ENCODE measurements at regions not wholly inside any gene's neighbourhood (a gene's known extent, or its start where the extent isn't known, plus 50 kb on each side); places are given as distances from the start of the nearest gene placed in this dataset.

DNA sequence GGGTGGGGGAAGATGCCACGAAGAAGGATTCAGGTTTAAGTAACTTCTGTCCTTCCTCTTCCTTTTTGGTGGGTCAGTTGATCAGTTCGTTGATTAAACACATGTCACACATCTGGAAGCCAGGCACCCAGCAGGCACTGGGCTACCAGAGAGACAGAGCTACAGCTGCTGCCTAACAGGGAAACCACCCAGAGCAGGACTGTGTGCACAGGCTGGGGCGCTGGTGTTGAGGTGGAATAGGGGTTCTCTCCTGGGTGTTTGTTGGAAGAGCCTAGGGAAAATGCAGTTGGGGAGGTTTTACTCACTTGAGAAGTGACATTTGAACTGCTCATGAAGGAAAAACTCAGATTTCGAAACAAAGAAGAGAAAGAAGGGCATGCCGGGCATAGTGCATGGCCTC lies 152.4 kb downstream of the IRX5 start:
- no peaks in the 10 kb centered on the region for H3K79me2 ChIP-seq (ENCODE audit: insufficient read depth, low read length)
- no peak overlapping the region for H3K4me3 ChIP-seq (ENCODE audit: low read length, poor library complexity, severe bottlenecking)
- no peaks in the 10 kb centered on the region for H3K9me2 ChIP-seq (replicated peaks; ENCODE audit: low read depth, low read length)
- H3K4me1 ChIP-seq (ENCODE audit: insufficient read depth, low read length, poor library complexity, severe bottlenecking): no peaks in the 10 kb centered on the region
- no peak for TF ChIP-seq EZH2phosphoT487 (IDR thresholded peaks at IDR 0.05; ENCODE audit: borderline replicate concordance)
- TF ChIP-seq, protein P1, sequence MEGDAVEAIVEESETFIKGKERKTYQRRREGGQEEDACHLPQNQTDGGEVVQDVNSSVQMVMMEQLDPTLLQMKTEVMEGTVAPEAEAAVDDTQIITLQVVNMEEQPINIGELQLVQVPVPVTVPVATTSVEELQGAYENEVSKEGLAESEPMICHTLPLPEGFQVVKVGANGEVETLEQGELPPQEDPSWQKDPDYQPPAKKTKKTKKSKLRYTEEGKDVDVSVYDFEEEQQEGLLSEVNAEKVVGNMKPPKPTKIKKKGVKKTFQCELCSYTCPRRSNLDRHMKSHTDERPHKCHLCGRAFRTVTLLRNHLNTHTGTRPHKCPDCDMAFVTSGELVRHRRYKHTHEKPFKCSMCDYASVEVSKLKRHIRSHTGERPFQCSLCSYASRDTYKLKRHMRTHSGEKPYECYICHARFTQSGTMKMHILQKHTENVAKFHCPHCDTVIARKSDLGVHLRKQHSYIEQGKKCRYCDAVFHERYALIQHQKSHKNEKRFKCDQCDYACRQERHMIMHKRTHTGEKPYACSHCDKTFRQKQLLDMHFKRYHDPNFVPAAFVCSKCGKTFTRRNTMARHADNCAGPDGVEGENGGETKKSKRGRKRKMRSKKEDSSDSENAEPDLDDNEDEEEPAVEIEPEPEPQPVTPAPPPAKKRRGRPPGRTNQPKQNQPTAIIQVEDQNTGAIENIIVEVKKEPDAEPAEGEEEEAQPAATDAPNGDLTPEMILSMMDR (conservative IDR thresholded peaks at IDR 0.05; ENCODE audit: low read length): no peak
- no peaks in the 10 kb centered on the region for H3K36me3 ChIP-seq (ENCODE audit: insufficient read depth, low read length)
- no peaks in the 10 kb centered on the region for H4K20me1 ChIP-seq (ENCODE audit: insufficient read depth, low read length, poor library complexity, severe bottlenecking)
- H3K9ac ChIP-seq (ENCODE audit: low read depth, low read length, poor library complexity, severe bottlenecking): no peak overlapping the region
- no peaks in the 10 kb centered on the region for H3K27me3 ChIP-seq (ENCODE audit: insufficient read depth, low read length, poor library complexity, severe bottlenecking)
- no peaks in the 10 kb centered on the region for H3F3A ChIP-seq (ENCODE audit: low read depth)
- no peak overlapping the region for H2AFZ ChIP-seq (ENCODE audit: low read length)
- H3K4me2 ChIP-seq (ENCODE audit: low read depth, low read length, poor library complexity, severe bottlenecking): no peak overlapping the region
- H3K9me3 ChIP-seq (ENCODE audit: insufficient read depth, low read depth, low read length): no peaks in the 10 kb centered on the region

DNA sequence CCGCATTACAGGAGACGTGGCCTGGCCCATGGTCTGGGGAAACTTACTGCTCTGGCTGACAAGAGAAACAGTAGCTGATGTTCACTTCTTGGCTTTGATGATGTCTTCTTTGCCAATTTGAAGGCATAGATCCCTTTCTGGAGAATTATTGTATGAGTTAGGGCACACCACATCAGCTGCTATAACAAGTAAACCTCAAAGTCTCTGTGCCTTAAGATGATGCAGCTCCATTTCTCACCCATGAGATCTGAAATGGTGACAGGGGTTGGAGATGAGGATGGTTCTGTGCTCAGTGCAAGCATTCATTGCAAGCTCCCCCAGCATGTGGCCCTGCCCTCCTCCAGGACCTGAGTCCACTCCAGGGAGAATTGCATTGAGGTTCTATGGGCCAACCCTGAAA lies 157.4 kb downstream of the IRX5 start:
- no peak overlapping the region for H3K9ac ChIP-seq (ENCODE audit: low read depth, low read length, poor library complexity, severe bottlenecking)
- H3K4me3 ChIP-seq (ENCODE audit: low read length, poor library complexity, severe bottlenecking): no peak overlapping the region
- no peaks in the 10 kb centered on the region for H3K9me2 ChIP-seq (replicated peaks; ENCODE audit: low read depth, low read length)
- H3K9me3 ChIP-seq (ENCODE audit: insufficient read depth, low read depth, low read length): no peaks in the 10 kb centered on the region
- H3K4me2 ChIP-seq (ENCODE audit: low read depth, low read length, poor library complexity, severe bottlenecking): no peak overlapping the region
- no peaks in the 10 kb centered on the region for H4K20me1 ChIP-seq (ENCODE audit: insufficient read depth, low read length, poor library complexity, severe bottlenecking)
- no peak for TF ChIP-seq EZH2phosphoT487 (IDR thresholded peaks at IDR 0.05; ENCODE audit: borderline replicate concordance)
- TF ChIP-seq, protein P1 (conservative IDR thresholded peaks at IDR 0.05; ENCODE audit: low read length): no peak
- H3K4me1 ChIP-seq (ENCODE audit: insufficient read depth, low read length, poor library complexity, severe bottlenecking): no peaks in the 10 kb centered on the region
- no peaks in the 10 kb centered on the region for H3K36me3 ChIP-seq (ENCODE audit: insufficient read depth, low read length)
- no peaks in the 10 kb centered on the region for H3K27me3 ChIP-seq (ENCODE audit: insufficient read depth, low read length, poor library complexity, severe bottlenecking)
- H3F3A ChIP-seq (ENCODE audit: low read depth): no peaks in the 10 kb centered on the region
- no peaks in the 10 kb centered on the region for H3K79me2 ChIP-seq (ENCODE audit: insufficient read depth, low read length)
- no peak overlapping the region for H2AFZ ChIP-seq (ENCODE audit: low read length)

DNA sequence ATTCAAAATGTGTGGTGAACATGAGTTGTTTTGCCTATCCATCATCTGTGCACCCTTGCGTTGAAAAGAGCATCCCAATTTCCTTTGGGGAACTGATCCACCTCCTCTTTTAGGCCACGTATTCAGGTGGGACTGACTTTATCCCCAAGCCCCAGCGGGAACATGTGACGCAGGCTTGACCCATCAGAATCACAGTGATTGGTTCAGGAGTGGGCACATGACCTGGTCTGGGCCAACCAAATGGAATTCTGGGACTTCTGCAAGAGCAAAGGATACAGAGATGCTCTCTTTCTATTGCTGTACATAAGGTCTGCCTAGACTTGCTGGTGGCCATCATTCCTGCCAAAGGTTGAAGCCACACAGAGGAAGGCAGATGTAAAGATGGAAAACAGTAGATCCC lies 158.9 kb downstream of the IRX5 start:
- Histone ChIP-seq H3K9me3 (ENCODE audit: insufficient read depth, low read depth, low read length) (no peaks in the 10 kb centered on the region), H3K4me2 (ENCODE audit: low read depth, low read length, poor library complexity, severe bottlenecking) (no peak overlapping the region), H3K4me1 (ENCODE audit: insufficient read depth, low read length, poor library complexity, severe bottlenecking) (no peaks in the 10 kb centered on the region), H2AFZ (ENCODE audit: low read length) (no peak overlapping the region), H3K4me3 (ENCODE audit: low read length, poor library complexity, severe bottlenecking) (no peak overlapping the region), H3K27me3 (ENCODE audit: insufficient read depth, low read length, poor library complexity, severe bottlenecking) (no peaks in the 10 kb centered on the region), H3K36me3 (ENCODE audit: insufficient read depth, low read length) (no peaks in the 10 kb centered on the region), H3F3A (ENCODE audit: low read depth) (no peaks in the 10 kb centered on the region), H3K79me2 (ENCODE audit: insufficient read depth, low read length) (no peaks in the 10 kb centered on the region), H3K9ac (ENCODE audit: low read depth, low read length, poor library complexity, severe bottlenecking) (no peak overlapping the region), H3K9me2 (replicated peaks; ENCODE audit: low read depth, low read length) (no peaks in the 10 kb centered on the region), H4K20me1 (ENCODE audit: insufficient read depth, low read length, poor library complexity, severe bottlenecking) (no peaks in the 10 kb centered on the region)
- TF ChIP-seq, protein P1 (conservative IDR thresholded peaks at IDR 0.05; ENCODE audit: low read length): no peak
- TF ChIP-seq EZH2phosphoT487 (IDR thresholded peaks at IDR 0.05; ENCODE audit: borderline replicate concordance): no peak

Measured in Loucy (cell line).